ENCODE measurements at regions not wholly inside any gene's neighbourhood (a gene's known extent, or its start where the extent isn't known, plus 50 kb on each side); places are given as distances from the start of the nearest gene placed in this dataset.

DNA sequence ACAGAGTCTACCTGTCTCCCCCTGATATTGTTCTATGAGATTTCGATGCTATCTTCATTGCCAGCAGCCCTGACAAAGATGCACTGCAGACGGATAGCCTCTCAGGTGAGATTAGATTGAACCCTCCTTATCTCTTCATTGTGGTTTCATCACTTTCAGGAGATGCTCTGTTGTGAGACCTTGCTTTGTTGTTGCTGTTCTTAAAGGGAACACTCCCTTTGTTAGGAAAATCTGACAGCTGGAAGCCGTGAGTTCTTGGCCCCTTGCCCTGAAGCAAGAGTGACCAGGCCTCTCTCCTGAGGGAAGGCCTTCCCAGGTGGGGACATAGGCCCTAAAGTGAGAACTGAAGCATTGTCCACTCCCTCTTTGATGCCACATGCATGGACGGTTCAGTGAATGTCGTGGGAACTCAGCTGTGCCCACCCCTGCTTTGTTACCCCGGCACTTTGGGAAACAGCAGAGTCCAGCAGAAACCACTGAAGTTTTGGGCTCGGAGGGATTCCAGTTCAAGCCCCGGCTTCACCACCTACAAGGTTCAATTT, 976.1 kb downstream of the TBC1D22A start:
- no peak for DNase-seq (ENCODE audit: low read depth)
- no peak for TF ChIP-seq CTCF (IDR thresholded peaks at IDR 0.05; ENCODE audit: insufficient read depth, low read depth, low read length, missing control alignments)
- H3K4me3 ChIP-seq (ENCODE audit: low read length) = no peak overlapping the region

- TF ChIP-seq CTCF (IDR thresholded peaks at IDR 0.05; ENCODE audit: insufficient read depth, low read depth, low read length, missing control alignments) = no peak
- peak; percentile 11 for DNase-seq (ENCODE audit: low read depth)
- H3K4me3 ChIP-seq (ENCODE audit: low read length) = no peak overlapping the region
Measured at GRCh38 chr22:47736186-47737034, 974.0 kb downstream of the TBC1D22A start.

DNA sequence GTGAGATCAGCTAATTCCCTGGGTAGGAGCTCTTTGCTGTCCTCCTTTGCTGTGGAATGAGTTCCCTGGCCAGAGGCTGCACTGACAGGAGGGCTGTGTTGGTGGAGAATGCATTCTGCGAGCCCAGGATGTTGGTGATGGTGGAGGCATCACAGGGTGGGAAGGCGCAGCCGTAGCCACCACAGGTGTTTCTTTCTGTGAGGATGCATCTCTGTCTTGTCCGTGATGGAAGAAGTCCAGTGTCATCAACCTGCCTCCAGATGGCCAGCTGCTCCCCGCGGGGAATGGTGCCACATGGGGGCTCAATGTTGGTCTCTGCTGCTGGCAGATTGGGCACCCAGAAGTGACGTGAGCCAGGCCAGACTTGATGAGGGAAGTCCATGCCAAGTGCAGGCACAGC, 972.1 kb downstream of the TBC1D22A start:
- DNase-seq (ENCODE audit: low read depth) = no peak
- no peak overlapping the region for H3K4me3 ChIP-seq (ENCODE audit: low read length)
- no peak for TF ChIP-seq CTCF (IDR thresholded peaks at IDR 0.05; ENCODE audit: insufficient read depth, low read depth, low read length, missing control alignments)

- no peak for TF ChIP-seq CTCF (IDR thresholded peaks at IDR 0.05; ENCODE audit: insufficient read depth, low read depth, low read length, missing control alignments)
- H3K4me3 ChIP-seq (ENCODE audit: low read length) = no peak overlapping the region
- no peak for DNase-seq (ENCODE audit: low read depth)
Measured at GRCh38 chr22:47727641-47728040, 965.2 kb downstream of the TBC1D22A start.

DNA sequence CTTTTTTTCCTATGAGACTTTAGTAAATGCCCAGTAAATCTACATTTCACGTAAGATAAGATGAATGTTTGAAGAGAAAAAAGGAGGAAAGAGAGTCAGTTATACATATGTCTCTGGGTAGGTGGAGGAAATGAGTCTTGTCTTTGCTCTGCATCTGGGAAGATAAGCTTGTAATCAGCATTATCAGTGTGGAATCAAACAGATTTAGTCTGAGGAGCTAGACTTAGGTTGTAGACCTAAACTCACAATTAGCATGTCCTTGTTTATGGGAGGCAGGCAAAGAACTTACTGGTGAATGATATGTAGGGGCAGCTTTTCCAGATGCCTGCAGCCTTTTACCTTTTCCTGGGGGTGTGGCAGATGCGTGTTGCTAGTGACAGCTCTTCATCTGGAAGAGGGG, 962.3 kb downstream of the TBC1D22A start:
- TF ChIP-seq CTCF (IDR thresholded peaks at IDR 0.05; ENCODE audit: insufficient read depth, low read depth, low read length, missing control alignments) = no peak
- DNase-seq (ENCODE audit: low read depth) = no peak

GRCh38 chr22:47724030-47724429, 961.6 kb downstream of the TBC1D22A start:
- H3K4me3 ChIP-seq (ENCODE audit: low read length) = no peak overlapping the region

More for the DNA sequence above, 962.3 kb downstream of the TBC1D22A start:
- no peak overlapping the region for H3K4me3 ChIP-seq (ENCODE audit: low read length)

More at GRCh38 chr22:47724030-47724429, 961.6 kb downstream of the TBC1D22A start:
- TF ChIP-seq CTCF (IDR thresholded peaks at IDR 0.05; ENCODE audit: insufficient read depth, low read depth, low read length, missing control alignments) = no peak
- no peak for DNase-seq (ENCODE audit: low read depth)

Data from epithelial cell of esophagus (primary cell).